ENCODE measurements at regions not wholly inside any gene's neighbourhood (a gene's known extent, or its start where the extent isn't known, plus 50 kb on each side); places are given as distances from the start of the nearest gene placed in this dataset.

GRCh38 chr13:111472083-111472482, 151.6 kb downstream of the TEX29 start:
- TF ChIP-seq CTCF (conservative IDR thresholded peaks at IDR 0.05; ENCODE audit: low read length) (no peak), EZH2phosphoT487 (IDR thresholded peaks at IDR 0.05; ENCODE audit: borderline replicate concordance) (no peak)

All from Loucy (cell line).